HepG2 (cell line): ENCODE measurements at regions not wholly inside any gene's neighbourhood (a gene's known extent, or its start where the extent isn't known, plus 50 kb on each side); places are given as distances from the start of the nearest gene placed in this dataset.

Experiments used
- BCLAF1 ChIP-seq: fragments of 450-650 bp; IDR thresholded peaks from 2 replicates; pipeline ENCODE4 v1.6.1; 2017; ENCODE audit warnings: mild to moderate bottlenecking
- BRF2 ChIP-seq: sonication (generic); formaldehyde crosslinking; IDR thresholded peaks from 2 replicates; pipeline ENCODE4 v1.8.1; 2022; ENCODE audit warnings: mild to moderate bottlenecking, missing genetic modification reagents
- CREB3 ChIP-seq: sonication (generic); formaldehyde crosslinking; IDR thresholded peaks from 2 replicates; pipeline ENCODE4 v1.5.0; 2020; ENCODE audit warnings: missing genetic modification reagents
- EEA1 ChIP-seq: sonication (generic); formaldehyde crosslinking; IDR thresholded peaks from 2 replicates; pipeline ENCODE4 v1.5.1; 2020; ENCODE audit warnings: mild to moderate bottlenecking, missing genetic modification reagents, borderline replicate concordance
- FOXP1 ChIP-seq, 2 experiments: fragments of 450-650 bp in 1 of 2; IDR thresholded peaks; 2 replicates each; pipeline ENCODE4 v1.6.1; 2017 to 2018; ENCODE audit warnings: antibody characterized with exemption in 1 of 2
- HOMEZ ChIP-seq: IDR thresholded peaks from 2 replicates; pipeline ENCODE4 v1.6.1; 2016; ENCODE audit warnings: low read depth
- SATB2 ChIP-seq: sonication (generic); formaldehyde crosslinking; IDR thresholded peaks from 2 replicates; pipeline ENCODE4 v1.5.0; 2020; ENCODE audit warnings: missing genetic modification reagents
- SIX4 ChIP-seq: sonication (generic); formaldehyde crosslinking; IDR thresholded peaks from 2 replicates; pipeline ENCODE4 v1.4.0; 2020; ENCODE audit warnings: missing genetic modification reagents
- SNAPC5 ChIP-seq: sonication (generic); formaldehyde crosslinking; IDR thresholded peaks from 2 replicates; pipeline ENCODE4 v1.8.1; 2023; ENCODE audit warnings: mild to moderate bottlenecking, missing genetic modification reagents, borderline replicate concordance
- SP140L ChIP-seq: sonication (generic); formaldehyde crosslinking; IDR thresholded peaks from 2 replicates; pipeline ENCODE4 v1.4.0; 2020; ENCODE audit warnings: missing genetic modification reagents, borderline replicate concordance
- TARDBP ChIP-seq: sonication (generic); formaldehyde crosslinking; IDR thresholded peaks from 2 replicates; pipeline ENCODE4 v1.8.0; 2022; ENCODE audit warnings: mild to moderate bottlenecking, missing genetic modification reagents
- TEF ChIP-seq: sonication (generic); formaldehyde crosslinking; IDR thresholded peaks from 2 replicates; pipeline ENCODE4 v1.5.0; 2020; ENCODE audit warnings: missing genetic modification reagents
- TERF1 ChIP-seq: sonication (generic); formaldehyde crosslinking; IDR thresholded peaks from 2 replicates; pipeline ENCODE4 v1.8.0; 2022; ENCODE audit warnings: mild to moderate bottlenecking, missing genetic modification reagents, moderate library complexity
- ZFP62 ChIP-seq: sonication (generic); formaldehyde crosslinking; IDR thresholded peaks from 2 replicates; pipeline ENCODE4 v1.4.0; 2020; ENCODE audit warnings: missing genetic modification reagents
- ZNF138 ChIP-seq: sonication (generic); formaldehyde crosslinking; IDR thresholded peaks from 2 replicates; pipeline ENCODE4 v1.5.0; 2020; ENCODE audit warnings: mild to moderate bottlenecking, low read depth, missing genetic modification reagents
- ZNF362 ChIP-seq: sonication (generic); formaldehyde crosslinking; IDR thresholded peaks from 2 replicates; pipeline ENCODE4 v1.4.0; 2020; ENCODE audit warnings: missing genetic modification reagents, mild to moderate bottlenecking, borderline replicate concordance
- ZNF501 ChIP-seq: sonication (generic); formaldehyde crosslinking; IDR thresholded peaks from 2 replicates; pipeline ENCODE4 v1.5.1; 2020; ENCODE audit warnings: mild to moderate bottlenecking, moderate library complexity, missing genetic modification reagents
- ZNF557 ChIP-seq: sonication (generic); formaldehyde crosslinking; IDR thresholded peaks from 2 replicates; pipeline ENCODE4 v1.4.0; 2020; ENCODE audit warnings: missing genetic modification reagents
- ZNF746 ChIP-seq: sonication (generic); formaldehyde crosslinking; IDR thresholded peaks from 2 replicates; pipeline ENCODE4 v1.8.0; 2022; ENCODE audit warnings: mild to moderate bottlenecking, missing genetic modification reagents
- ZNF891 ChIP-seq: sonication (generic); formaldehyde crosslinking; IDR thresholded peaks from 2 replicates; pipeline ENCODE4 v1.5.0; 2020; ENCODE audit warnings: mild to moderate bottlenecking, missing genetic modification reagents
- ZSCAN20 ChIP-seq: sonication (generic); formaldehyde crosslinking; IDR thresholded peaks from 2 replicates; pipeline ENCODE4 v1.4.0; 2020; ENCODE audit warnings: missing genetic modification reagents, mild to moderate bottlenecking, borderline replicate concordance

GRCh38 chr18:73189718-73190117, 321.9 kb upstream of the NETO1 start (continued):
- peak; percentile 70; the same call in 1 of the 2 replicates for TF ChIP-seq ZNF362
- no peak for TF ChIP-seq BRF2 (CRISPR knock-in tag)
- TF ChIP-seq ZNF557 (CRISPR knock-in tag): no peak
- TF ChIP-seq ZNF138 (CRISPR knock-in tag): no peak
- peak; percentile 21; the same call in 1 of the 2 replicates for TF ChIP-seq HOMEZ (CRISPR knock-in tag)
- TF ChIP-seq ZNF501: no peak
- TF ChIP-seq ZSCAN20: no peak
- TF ChIP-seq SP140L (CRISPR knock-in tag): no peak
- TF ChIP-seq ZNF891 (CRISPR knock-in tag): no peak
- no peak for TF ChIP-seq SNAPC5 (CRISPR knock-in tag)
- TF ChIP-seq TERF1: no peak
- TF ChIP-seq BCLAF1: no peak
- no peak for TF ChIP-seq TARDBP
- no peak for TF ChIP-seq SIX4
- TF ChIP-seq TEF (CRISPR knock-in tag): no peak
- TF ChIP-seq CREB3 (CRISPR knock-in tag): no peak
- no peak for TF ChIP-seq ZFP62 (CRISPR knock-in tag)
- TF ChIP-seq EEA1: no peak
- TF ChIP-seq ZNF746 (CRISPR knock-in tag): no peak
- no peak for TF ChIP-seq SATB2 (CRISPR knock-in tag)
- TF ChIP-seq FOXP1 (IDR thresholded peaks at IDR 0.05): peak; percentile 92
- TF ChIP-seq FOXP1 (CRISPR knock-in tag; IDR thresholded peaks at IDR 0.05): peak; percentile 96
